GM21786 (cell line): ENCODE measurements at regions not wholly inside any gene's neighbourhood (a gene's known extent, or its start where the extent isn't known, plus 50 kb on each side); places are given as distances from the start of the nearest gene placed in this dataset.
"Not testable (repeated sequence)": the region's sequence is repeated elsewhere in the genome, so short reads cannot be mapped to it uniquely, and the experiment has no call there.

ENCODE experiments used
- ATAC-seq: cut with Tn5 transposase; IDR thresholded peaks from one replicate; pipeline ENCODE4 v1.9.1; 2021; ENCODE audit not compliant: unreplicated experiment

DNA sequence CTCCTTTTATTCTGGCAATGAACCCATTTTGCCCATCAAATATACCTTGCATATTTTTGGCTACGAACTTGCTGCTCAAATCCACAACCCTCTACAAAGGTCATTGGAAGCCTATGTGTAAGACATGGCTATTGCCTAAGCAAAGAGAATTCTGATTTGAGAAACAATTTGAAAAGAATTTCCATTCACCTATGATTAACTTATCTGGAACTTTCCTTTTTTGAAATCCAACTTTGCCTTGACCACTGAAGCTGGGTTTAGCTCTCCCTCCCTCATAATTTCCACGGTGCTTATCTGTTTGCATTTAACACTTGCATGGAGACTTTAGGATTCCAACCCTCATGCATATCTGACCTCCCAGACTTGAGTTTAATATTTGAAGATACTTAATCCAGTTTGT, 1514.7 kb upstream of the SLC10A2 start:
- ATAC-seq, result no peak

DNA sequence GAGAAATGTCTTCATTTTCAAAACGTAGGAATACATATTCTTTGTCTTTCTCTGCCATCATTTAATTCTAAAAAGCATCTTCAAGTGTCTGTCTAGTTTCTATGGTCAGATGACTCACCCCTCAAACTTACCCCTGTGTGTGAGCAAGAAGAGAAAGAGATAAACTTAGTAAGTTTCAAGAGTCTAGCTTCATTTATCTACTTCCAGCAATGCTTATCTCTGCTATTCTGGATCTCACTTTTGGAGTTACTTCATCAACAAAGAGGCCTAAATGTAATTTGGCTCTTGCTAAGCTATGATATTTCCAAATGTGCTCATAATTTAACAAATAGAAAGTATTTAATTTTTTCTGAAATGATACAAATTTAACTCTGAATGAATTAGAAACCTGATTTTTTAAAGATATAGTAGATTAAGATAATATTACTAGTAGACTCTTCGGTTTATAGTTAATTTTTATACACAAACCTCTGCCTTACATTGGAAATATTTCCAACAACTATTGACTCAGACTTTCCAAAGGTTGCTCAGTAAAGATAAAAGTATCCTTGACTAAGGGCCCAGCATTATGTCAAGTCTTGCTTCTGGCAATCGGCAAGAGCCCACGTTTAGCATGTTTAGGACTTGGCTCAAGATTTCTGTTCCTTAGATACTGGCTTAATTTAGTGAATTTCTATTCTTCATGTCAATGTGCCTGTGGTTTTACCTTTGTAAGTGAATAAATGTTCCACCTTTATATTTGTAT, 1511.0 kb upstream of the SLC10A2 start:
- no peak for ATAC-seq

DNA sequence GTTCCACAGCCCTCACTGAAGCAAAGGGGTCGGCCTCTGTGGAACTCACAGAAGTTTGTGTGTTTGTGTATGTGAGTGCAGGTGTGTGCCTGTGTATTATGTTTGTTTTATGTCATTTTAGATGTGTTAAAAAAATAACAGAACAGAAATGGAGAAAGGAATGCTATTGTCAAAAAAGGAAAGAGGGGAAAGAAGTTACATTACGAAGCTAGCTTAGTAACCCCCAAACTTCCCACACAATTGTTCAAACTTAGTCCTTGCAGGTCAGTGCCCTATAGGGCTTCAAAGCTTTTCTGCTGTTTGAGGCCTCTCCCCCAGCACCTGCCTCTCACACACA, 1505.6 kb upstream of the SLC10A2 start:
- ATAC-seq, result no peak

DNA sequence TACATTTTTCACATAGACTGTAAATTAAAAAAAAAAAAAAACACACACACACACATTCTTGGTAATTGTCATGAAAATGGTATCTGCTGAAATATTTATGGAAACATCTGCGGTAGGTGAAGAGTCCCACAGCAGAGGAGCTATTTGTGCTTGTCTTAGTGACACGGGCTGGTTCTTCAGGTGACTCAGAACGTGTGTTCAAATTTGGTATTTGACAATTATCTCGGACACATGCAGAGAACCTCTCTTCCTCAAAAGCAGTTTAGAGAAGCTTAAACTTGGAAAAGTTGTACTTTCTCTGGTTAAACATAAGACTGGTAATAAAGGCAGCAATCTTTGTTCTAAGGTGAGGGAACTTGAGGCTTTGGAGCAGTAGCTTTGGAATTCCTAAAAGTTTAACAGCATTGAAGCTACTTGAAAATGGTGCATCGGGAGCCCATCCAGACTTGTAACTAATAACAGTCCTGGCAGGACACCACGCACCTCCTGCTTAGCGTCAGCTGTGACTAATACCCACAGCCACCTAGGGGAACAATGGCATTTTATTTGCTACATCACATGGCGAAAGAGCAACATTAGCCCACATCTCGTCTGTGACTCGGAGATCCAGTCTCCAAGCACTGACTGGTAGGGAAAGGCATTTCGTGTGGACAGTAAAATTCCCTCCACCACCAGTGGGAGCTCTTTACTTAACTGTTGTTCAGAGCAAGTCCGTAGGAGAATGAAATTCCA, 1505.1 kb upstream of the SLC10A2 start:
- no peak for ATAC-seq

DNA sequence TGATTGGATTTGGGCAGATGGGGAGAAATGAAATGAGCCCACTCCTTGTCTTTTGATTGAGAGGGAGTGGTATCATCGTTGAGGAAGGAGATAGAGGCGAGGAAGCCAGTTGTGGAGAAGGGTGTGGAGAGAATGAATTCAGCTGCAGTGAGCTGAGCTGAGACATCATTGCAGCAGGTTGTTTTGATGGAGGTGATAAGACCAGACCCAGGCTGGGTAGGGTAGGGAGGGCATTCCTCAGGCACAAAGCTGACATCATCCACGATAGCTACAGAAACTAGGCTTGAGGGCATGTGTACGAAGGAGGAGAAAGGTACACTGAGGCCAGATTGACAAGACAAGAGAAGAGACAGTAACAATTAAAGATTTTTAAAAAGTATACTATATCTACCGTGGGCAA, 1500.9 kb upstream of the SLC10A2 start:
- no peak for ATAC-seq

DNA sequence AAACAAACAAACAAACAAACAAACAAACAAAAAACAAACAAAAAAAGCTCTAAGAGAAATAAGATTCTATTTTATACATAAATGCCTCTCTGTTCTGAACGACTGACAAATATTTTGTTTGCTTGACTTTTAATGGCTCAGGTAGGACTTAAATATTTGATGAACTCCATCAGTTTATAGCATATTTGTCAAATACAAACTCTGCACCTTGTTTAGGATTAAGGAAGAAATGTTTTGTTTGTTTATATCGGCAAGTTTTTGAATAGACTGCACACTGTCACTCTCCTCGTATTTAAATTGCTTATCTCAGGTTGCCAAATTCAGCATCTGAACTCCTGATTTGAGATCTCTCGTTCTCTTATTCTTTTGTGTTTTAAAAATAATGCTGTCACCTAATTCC, 1499.7 kb upstream of the SLC10A2 start:
- no peak for ATAC-seq

DNA sequence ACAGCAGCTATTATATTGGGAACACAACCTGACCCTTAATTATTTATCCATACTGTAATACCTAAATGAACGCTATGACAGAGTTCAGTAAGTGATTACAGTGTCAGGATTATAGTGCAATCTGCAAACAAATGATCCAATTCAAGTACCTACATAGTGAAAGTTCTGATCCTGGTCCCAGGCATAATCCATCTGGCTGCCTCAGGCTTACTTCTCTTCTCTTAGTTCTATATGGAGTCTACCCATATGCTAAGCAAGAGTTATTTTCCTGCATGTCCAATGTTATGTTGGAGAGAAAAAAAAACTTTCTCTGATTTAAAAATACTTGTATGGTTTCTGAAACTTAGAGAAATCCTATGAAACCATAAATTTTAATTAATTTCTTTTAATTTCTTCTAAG, 1487.7 kb upstream of the SLC10A2 start:
- ATAC-seq, result no peak

DNA sequence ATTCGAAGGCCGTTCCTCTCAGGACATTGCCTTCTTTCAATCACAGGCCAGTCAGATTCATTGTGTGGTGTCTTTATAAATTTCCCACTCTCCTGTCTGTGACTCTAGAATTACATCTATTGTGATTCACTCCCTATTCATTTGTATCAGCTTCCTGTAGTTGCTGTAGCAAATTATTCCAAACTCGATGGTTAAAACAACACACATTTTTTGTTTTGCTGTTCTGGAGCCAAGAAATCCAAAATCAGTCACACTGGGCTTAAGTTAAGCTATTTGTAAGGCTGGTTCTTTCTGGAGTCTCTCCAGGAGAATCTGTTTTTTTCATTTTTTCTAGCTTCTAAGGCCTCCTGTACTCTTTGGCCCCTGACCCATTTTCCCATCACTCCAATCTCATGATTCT, 1487.0 kb upstream of the SLC10A2 start:
- ATAC-seq, result no peak

DNA sequence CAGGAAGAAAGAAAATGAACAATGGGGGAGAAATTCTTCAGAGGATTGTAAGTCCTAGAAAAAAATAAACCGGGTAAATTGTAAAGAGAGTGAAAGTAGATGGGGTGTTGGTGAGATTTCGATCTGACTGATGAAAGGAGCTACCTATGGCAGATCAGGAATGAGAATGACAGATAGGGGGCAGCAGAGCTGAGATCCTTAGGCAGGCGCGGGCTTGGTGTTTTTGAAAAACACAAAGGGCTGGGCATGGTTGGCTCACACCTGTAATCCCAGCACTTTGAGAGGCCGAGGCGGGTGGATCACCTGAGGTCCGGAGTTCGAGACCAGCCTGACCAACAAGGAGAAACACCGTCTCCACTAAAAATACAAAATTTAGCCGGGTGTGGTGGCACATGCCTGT, 1468.6 kb upstream of the SLC10A2 start:
- ATAC-seq, result no peak

DNA sequence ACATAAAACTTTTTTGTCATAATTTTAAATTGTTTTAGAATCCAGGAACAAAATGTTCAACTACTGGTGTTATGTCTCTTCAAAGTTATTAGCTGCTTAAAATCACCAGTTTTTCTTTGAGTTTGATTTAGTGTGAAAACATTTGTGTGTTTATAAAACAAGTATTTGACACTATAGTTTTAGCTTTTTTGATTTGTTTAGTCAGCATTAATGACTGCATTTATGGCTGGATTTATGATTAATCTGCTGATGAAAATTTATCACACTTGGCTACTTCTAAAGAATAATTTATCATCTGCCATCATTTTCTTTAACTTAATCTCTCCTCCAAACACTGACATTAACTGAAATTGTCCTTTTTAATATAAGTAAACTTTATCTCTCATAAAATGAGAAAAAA, 1465.9 kb upstream of the SLC10A2 start:
- ATAC-seq, result no peak

DNA sequence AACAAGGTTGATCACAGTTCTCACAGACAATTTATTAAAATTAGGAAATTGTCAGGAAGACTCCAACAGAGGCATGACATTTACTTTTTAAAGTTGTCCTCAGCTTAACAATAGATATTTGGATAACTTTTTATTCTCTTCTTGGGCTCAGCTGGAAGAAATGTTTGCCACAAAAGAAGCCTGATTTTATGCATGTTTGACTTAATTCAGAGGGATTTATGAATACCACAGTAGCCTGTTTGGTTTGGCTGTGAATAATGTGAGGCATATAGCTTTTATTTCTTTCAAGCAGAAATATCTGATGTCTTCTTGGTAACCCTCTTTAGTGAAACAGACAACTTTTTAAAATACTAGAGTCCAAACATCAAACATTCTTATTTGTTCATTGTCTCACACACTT, 1464.5 kb upstream of the SLC10A2 start:
- no peak for ATAC-seq

DNA sequence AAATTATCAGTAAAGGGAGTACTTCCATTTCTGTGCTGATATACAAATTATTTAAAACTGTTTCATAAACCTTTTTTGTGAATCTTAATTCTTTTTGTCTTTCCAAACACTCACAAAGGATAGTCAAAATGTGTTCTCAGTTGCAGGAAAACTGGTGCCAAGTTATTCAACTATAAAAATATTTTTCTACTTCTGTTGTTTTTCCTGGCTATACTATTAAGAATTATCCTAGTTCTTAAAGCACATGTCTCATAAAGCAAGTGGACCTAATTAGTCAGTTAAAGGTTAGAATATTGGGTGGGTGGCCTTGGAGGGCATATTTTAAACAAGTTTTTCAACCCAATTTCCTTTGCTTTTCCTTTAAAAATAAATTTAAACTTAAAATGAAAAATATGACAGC, 1460.3 kb upstream of the SLC10A2 start:
- ATAC-seq, result no peak

DNA sequence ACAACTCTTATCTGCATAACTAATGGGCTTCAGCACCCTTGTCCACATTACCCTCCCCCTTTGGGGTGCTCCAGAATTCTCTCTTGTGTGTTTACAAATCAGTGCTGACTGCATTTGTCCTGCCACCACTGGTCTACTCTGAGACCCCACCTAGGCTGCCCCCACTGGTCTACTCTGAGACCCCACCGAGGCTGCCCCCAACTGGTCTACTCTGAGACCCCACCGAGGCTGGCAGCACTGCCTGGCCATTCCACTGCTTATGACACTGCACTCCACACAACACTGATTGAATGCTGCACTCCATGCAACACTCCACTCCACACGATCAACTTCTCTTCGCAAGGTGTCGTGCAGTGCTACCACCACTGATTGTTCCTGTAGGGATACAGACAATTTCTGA, 1459.2 kb upstream of the SLC10A2 start:
- ATAC-seq, result no peak

DNA sequence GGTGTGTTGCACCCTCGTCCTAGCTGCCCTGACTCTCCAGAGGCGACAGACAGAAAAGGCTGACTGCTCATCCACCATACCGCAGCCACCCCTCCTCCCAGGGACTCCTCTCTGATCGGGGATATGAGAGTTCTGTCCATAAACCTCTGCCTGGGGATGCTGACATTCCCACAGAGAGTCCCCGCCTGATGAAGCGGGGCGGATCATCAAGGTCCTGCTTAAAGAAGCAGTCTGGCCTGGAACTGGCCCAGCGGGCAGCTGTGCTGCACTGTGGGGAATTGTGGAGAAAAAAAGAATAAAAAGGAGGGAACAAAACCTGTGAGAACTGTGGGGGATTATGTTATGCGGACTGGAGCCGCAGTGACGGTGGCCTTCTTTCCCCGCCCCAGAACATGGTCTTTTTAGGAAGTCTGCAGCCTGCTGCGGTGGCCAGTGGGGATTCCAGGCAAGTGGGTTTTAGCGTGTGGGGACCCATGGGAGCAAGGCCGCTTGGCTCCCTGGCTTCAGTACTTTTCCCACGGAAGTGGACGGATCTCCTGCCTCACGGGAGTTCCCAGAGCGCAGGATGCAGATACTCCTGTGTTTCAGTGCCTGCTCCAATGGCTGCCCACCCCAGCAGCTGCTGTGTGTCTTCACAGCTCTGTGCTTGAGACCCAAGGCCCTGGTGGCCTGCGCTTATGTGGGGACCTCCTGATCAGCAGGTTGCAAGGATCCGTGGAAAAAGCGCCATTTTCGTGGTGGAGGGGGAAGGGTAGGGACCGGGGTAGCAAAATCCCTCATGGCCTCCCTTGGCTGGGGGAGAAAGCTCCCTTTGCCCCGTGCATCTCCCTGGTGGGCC, 1456.2 kb upstream of the SLC10A2 start:
- ATAC-seq, result no peak

DNA sequence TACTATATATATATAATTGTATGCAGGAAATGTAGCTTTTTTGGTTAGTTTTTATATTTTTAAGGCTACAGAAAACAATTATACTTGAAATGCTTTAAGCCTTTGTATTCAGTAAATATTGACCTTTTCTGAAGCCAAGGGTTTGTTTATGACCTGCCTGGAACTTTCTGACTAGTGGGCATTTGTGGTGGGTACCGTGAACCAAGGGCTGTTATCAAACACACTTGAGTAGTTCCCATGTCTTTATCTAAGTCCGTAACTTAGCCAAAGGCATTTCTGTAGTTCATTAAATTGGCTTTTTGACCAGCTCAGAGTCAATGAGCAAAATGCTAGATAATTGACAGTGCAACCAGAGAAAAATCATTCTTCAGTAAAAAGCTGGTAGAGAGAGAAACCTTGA, 1444.2 kb upstream of the SLC10A2 start:
- ATAC-seq, result no peak

DNA sequence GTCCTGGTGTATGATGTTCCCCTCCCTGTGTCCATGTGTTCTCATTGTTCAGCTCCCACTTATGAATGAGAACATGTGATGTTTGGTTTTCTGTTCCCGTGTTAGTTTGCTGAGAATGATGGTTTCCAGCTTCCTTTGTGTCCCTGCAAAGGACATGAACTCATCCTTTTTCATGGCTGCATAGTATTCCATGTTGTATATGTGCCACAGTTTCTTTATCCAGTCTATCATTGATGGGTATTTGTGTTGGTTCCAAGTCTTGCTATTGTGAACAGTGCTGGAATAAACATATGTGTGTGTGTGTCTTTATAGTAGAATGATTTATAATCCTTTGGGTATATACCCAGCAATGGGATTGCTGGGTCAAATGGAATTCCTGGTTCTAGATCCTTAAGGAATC, 1427.3 kb upstream of the SLC10A2 start:
- not testable (repeated sequence) for ATAC-seq

DNA sequence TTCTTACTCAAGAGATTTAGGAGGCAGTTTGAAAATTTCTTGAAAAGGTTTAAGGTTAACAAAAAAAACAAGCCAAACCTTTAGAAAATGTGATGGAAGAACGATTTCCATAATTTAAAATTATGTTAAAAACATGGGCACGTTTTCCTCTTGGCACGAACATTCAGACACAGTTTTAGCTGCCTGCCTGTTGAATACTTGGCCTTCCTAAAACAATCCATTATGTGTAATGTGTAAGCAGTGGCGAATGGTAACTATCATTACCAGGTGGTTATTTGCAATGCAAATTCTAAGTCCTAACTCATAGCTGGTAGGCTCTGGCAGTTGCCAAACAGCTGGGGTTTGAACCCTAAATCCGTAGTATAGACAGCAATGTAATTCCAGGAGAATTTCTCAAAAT, 1425.7 kb upstream of the SLC10A2 start:
- ATAC-seq, result no peak

DNA sequence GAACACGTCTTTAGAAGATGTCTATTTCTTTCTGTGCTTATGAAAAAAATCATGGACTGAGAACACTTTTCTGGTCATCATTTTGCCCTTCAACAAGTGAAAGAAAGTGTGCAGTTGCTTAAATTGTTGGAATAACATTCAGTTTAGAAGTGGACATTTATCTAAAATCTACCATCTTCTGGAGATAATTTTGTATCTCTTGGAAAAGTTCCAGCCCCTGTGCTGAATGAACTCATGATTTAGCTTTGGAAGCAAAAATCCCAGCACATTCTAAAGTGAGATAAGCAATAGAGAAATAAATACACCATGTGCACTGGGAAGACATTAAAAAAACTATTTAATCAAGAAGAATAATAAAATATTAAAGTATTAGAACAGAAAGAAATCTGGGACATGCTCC, 1420.8 kb upstream of the SLC10A2 start:
- ATAC-seq, result no peak

DNA sequence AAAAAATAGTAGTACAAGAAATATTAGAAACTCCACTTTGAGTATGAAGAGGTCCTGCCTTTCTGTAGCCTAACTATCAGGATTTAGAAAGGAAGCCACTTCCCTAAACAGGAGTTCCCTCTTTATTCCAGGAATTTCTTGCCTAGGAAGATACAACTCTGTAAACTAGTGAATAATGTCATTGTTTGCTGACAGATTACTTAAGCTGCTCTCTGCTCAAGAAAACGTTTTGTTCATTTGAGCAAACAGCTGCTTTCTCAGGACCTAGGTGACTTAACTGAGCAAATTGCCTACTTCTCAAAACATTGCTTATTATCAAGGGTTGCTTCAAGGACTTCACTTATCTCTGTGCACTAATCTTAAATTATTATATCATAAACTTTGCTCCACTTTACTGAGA, 1419.4 kb upstream of the SLC10A2 start:
- no peak for ATAC-seq

DNA sequence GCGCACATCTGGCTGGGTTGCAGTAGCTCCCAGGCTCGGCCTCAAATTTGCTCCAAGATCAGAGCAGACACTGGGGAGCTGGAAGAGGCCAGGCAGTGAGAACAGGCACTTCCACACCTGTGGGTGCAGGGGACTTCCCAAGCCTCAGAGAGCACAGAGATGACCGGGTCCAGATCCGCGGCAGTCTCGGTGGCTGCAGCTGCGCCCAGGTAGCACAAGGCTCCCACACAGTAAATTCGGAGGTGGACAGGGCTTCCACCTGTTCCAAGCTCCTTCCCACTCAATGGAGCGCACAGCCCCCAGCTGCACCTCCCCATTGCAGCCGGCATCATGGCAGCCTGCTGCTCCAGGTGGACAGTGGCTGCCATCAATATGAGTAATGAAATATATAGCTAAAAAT, 1417.4 kb upstream of the SLC10A2 start:
- ATAC-seq, result no peak

DNA sequence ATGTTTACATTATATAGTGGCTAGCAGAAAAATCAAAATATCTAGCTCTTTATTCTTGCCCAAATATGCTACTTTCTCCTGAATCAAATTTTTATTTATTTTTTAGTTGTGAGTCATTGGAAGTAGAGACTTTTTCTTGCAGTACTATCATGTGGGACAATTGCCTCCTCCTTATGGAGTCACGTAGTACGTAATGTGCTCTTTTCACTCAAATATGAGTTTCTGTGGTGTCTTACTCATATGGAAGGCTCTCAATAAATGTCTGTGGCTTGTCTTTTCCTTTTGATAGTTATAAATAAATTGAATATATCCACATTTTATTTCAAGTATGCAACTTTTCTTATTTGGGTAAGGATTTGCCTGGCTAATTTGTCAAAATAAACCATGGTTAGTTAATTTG, 1411.0 kb upstream of the SLC10A2 start:
- no peak for ATAC-seq

DNA sequence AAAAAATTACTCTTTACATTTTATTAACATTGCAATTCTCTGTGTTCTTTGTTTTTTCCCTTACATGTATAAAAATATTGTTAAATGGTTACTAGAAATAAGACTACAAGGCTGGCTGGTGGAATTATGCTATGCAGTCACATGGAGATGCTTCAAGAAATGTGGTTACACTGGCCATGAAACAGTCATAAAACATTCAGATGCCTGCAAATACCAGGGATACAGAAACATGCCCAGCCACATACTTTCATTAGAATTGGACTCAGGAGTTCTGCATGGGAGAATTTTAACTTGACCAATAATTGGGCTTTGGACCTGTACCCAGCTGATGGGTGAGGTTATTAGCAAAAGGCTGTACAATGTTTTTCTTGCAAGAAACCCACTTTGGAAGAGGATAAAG, 1407.7 kb upstream of the SLC10A2 start:
- no peak for ATAC-seq
